A673 (cell line): ENCODE measurements at regions not wholly inside any gene's neighbourhood (a gene's known extent, or its start where the extent isn't known, plus 50 kb on each side); places are given as distances from the start of the nearest gene placed in this dataset.

Experiments
- CTCF ChIP-seq: fragments of 300-800, 200-600 bp; sonication (generic); conservative IDR thresholded peaks from 2 replicates; pipeline ENCODE4 v1.5.1; 2017; ENCODE audit warnings: low read depth, mild to moderate bottlenecking, antibody characterized with exemption, low read length, moderate library complexity, mixed read lengths
- EZH2 ChIP-seq: fragments of 200-600 bp; sonication (generic); IDR thresholded peaks from 2 replicates; pipeline ENCODE4 v1.6.1; 2017; ENCODE audit warnings: borderline replicate concordance, low read depth, mild to moderate bottlenecking, mixed read lengths, antibody characterized with exemption, low read length; ENCODE audit not compliant: poor library complexity, severe bottlenecking

GRCh38 chr3:17823816-17824215 is 81.4 kb upstream of the TBC1D5 start:
- no peak for TF ChIP-seq EZH2
- TF ChIP-seq CTCF: no peak
